IMR-90 (cell line): ENCODE measurements at regions not wholly inside any gene's neighbourhood (a gene's known extent, or its start where the extent isn't known, plus 50 kb on each side); places are given as distances from the start of the nearest gene placed in this dataset.
"Not testable (repeated sequence)": the region's sequence is repeated elsewhere in the genome, so short reads cannot be mapped to it uniquely, and the experiment has no call there.

Source experiments
- ATAC-seq: fragments of 200-7000 bp; cut with Tn5 transposase; 2 replicates; pipeline ENCODE4 v1.9.1; 2020; ENCODE audit warnings: low read depth, mild to moderate bottlenecking, moderate library complexity
- BruUV-seq: library from RNA; stranded (reverse); fragments of 400-500 nt; replicated peaks from 2 replicates; lab custom pipeline; 2021; lab: Mats Ljungman, UMichigan
- CTCF ChIA-PET: fragments of 300-600 bp; formaldehyde crosslinking; extraction: SDS; loops from one replicate; lab custom pipeline; 2021; ENCODE audit warnings: antibody characterized with exemption; lab: Yijun Ruan, JAX
- POLR2A ChIA-PET: fragments of 300-600 bp; sonication (Branson Sonifier 250); formaldehyde crosslinking; loops from one replicate; lab custom pipeline; 2022; ENCODE audit warnings: antibody characterized with exemption; ENCODE audit not compliant: unreplicated experiment; lab: Charles Lee
- DNase-seq: peaks from one replicate; pipeline ENCODE4 v3.0.0; 2013
- H2AFZ ChIP-seq: replicated peaks from 2 replicates; pipeline ENCODE3; 2013; ENCODE audit warnings: low read length, mild to moderate bottlenecking; ENCODE audit not compliant: poor library complexity
- H2AK5ac ChIP-seq: 2 replicates; pipeline ENCODE4 v1.6.1; 2013; ENCODE audit warnings: low read depth, low read length, inconsistent platforms
- H2AK9ac ChIP-seq: replicated peaks from 2 replicates; pipeline ENCODE3; 2013; ENCODE audit warnings: mild to moderate bottlenecking, low read depth, low read length, moderate library complexity; ENCODE audit not compliant: poor library complexity
- H2BK120ac ChIP-seq: 2 replicates; pipeline ENCODE4 v1.6.1; 2013; ENCODE audit warnings: low read depth, low read length, inconsistent platforms
- H2BK15ac ChIP-seq: 3 replicates; pipeline ENCODE4 v1.6.1; 2013; ENCODE audit warnings: low read depth, low read length, inconsistent platforms
- H2BK20ac ChIP-seq: 2 replicates; pipeline ENCODE4 v1.6.1; 2013; ENCODE audit warnings: low read depth, mild to moderate bottlenecking, inconsistent platforms, low read length, moderate library complexity
- H2BK5ac ChIP-seq: 2 replicates; pipeline ENCODE4 v1.6.1; 2013; ENCODE audit warnings: mild to moderate bottlenecking, low read depth, low read length, inconsistent platforms; ENCODE audit not compliant: poor library complexity, severe bottlenecking
- H3K14ac ChIP-seq: replicated peaks from 2 replicates; pipeline ENCODE4 v1.6.1; 2013; ENCODE audit warnings: low read depth, low read length, inconsistent platforms
- H3K18ac ChIP-seq: 2 replicates; pipeline ENCODE4 v1.6.1; 2013; ENCODE audit warnings: low read depth, low read length, control low read depth
- H3K23ac ChIP-seq: 2 replicates; pipeline ENCODE4 v1.6.1; 2013; ENCODE audit warnings: low read depth, low read length, inconsistent platforms
- H3K27ac ChIP-seq: 2 replicates; pipeline ENCODE4 v1.5.1; 2013; ENCODE audit warnings: mild to moderate bottlenecking, control low read depth, low read length; ENCODE audit not compliant: insufficient read depth
- H3K27me3 ChIP-seq: 2 replicates; pipeline ENCODE4 v1.6.1; 2013; ENCODE audit warnings: low read length; ENCODE audit not compliant: control insufficient read depth, insufficient read depth
- H3K36me3 ChIP-seq: 2 replicates; pipeline ENCODE4 v1.6.1; 2013; ENCODE audit warnings: low read length, mixed read lengths; ENCODE audit not compliant: control insufficient read depth, insufficient read depth
- H3K4ac ChIP-seq: 2 replicates; pipeline ENCODE4 v1.6.1; 2013; ENCODE audit warnings: low read depth, low read length, inconsistent platforms
- H3K4me1 ChIP-seq: 2 replicates; pipeline ENCODE4 v1.6.1; 2013; ENCODE audit warnings: low read length, mixed read lengths; ENCODE audit not compliant: control insufficient read depth, insufficient read depth
- H3K4me2 ChIP-seq: 2 replicates; pipeline ENCODE4 v1.6.1; 2013; ENCODE audit warnings: low read depth, mild to moderate bottlenecking, control low read depth, low read length, moderate library complexity
- H3K4me3 ChIP-seq: 2 replicates; pipeline ENCODE4 v1.5.1; 2013; ENCODE audit warnings: low read depth, mild to moderate bottlenecking, control low read depth, low read length, moderate library complexity; ENCODE audit not compliant: insufficient read depth
- H3K56ac ChIP-seq: 2 replicates; pipeline ENCODE4 v1.6.1; 2013; ENCODE audit warnings: low read length, inconsistent platforms; ENCODE audit not compliant: insufficient read depth; ENCODE audit errors: extremely low read depth
- H3K79me1 ChIP-seq, 2 experiments: 2 replicates each; pipeline ENCODE4 v1.6.1; 2013; ENCODE audit warnings: low read length in 2 of 2, inconsistent platforms in 1 of 2, low read depth in 1 of 2
- H3K9ac ChIP-seq: 2 replicates; pipeline ENCODE4 v1.6.1; 2013; ENCODE audit warnings: low read depth, low read length, control low read depth
- H3K9me1 ChIP-seq: 2 replicates; pipeline ENCODE4 v1.6.1; 2013; ENCODE audit warnings: low read length, inconsistent platforms; ENCODE audit not compliant: insufficient read depth
- H3K9me3 ChIP-seq: 2 replicates; pipeline ENCODE4 v1.6.1; 2013; ENCODE audit warnings: low read length; ENCODE audit not compliant: control insufficient read depth, insufficient read depth
- H4K20me1 ChIP-seq: 2 replicates; pipeline ENCODE4 v1.6.1; 2013; ENCODE audit warnings: low read length, inconsistent platforms; ENCODE audit not compliant: insufficient read depth
- H4K5ac ChIP-seq: 2 replicates; pipeline ENCODE4 v1.6.1; 2013; ENCODE audit warnings: mild to moderate bottlenecking, low read depth, low read length, control low read depth
- H4K8ac ChIP-seq, 2 experiments: 2 replicates each; pipeline ENCODE4 v1.6.1; 2013; ENCODE audit warnings: low read depth in 2 of 2, low read length in 2 of 2, control low read depth in 1 of 2, inconsistent platforms in 1 of 2
- H4K91ac ChIP-seq: 2 replicates; pipeline ENCODE4 v1.6.1; 2013; ENCODE audit warnings: low read depth, low read length, inconsistent platforms; ENCODE audit not compliant: insufficient read depth
- CEBPB ChIP-seq: IDR thresholded peaks from 2 replicates; pipeline ENCODE4 v1.6.1; 2012; ENCODE audit warnings: low read depth, low read length, improper control_type of control experiment
- FOS ChIP-seq: fragments of 150-350 bp; IDR thresholded peaks from 2 replicates; pipeline ENCODE4 v1.6.1; 2016; ENCODE audit warnings: low read depth, low read length
- WGBS, 2 experiments: methylation state at CpG; one replicate each; pipeline versions ENCODE4 v1.1.5 to v1.1.7; 2013; ENCODE audit warnings: missing lambda C conversion rate in 2 of 2; ENCODE audit not compliant: insufficient read length in 1 of 2; ENCODE audit errors: extremely low coverage in 2 of 2; 5-methylcytosine and 5-hydroxymethylcytosine counted together
- dilution Hi-C: fragments of 300-500 bp; cut with HindIII; formaldehyde crosslinking; loops from one replicate; pipeline ENCODE4 v1.14.3; 2018; ENCODE audit warnings: low sequenced_read_pairs; ENCODE audit not compliant: unreplicated experiment
- in situ Hi-C: fragments of 300-500 bp; cut with MboI; formaldehyde crosslinking; loops from 3 replicates; pipeline ENCODE4 v1.14.3; 2019; ENCODE audit warnings: low sequenced_read_pairs, inconsistent platforms, mixed read lengths
- intact Hi-C: fragments of 100-400 bp; cut with micrococcal nuclease; formaldehyde crosslinking; loops from 2 replicates; pipeline ENCODE4 v1.10.0; 2022

DNA sequence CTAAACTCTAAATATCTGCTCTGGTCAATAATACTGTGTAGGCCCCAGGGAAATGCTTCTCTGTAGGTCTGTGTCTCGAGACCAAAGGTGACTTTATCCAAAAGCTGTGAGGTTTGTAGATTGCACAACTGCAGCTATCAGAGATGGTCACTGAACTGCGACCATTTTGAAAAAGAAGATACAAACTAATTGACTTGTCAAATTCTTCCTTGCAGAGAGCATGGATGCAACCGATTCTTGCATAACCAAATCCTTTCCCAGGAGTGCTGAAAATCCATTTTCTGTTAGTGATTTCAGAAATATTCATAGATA, 155.8 kb downstream of the SH3BP4 start:
- H2BK20ac ChIP-seq, result 0 out of 2 replicates have a peak overlapping the region, but pooled peaks have one; percentile 8
- in situ Hi-C loops (loop anchor here (5.0 to 25.0 kb wide), 4 partner anchors 153 to 845 kb away; partner anchors contain the start of gene SH3BP4), dilution Hi-C loops (loop anchor here (25.0 kb wide), 1 partner anchor 545 kb away; no protein-coding TSS in a partner anchor), intact Hi-C loops (loop anchor here (2.0 to 5.0 kb wide), 6 partner anchors 140 to 557 kb away; no protein-coding TSS in a partner anchor)
- H3K9ac ChIP-seq, result no peak overlapping the region
- H3K14ac ChIP-seq, result no peak overlapping the region
- TF ChIP-seq CEBPB (peak; percentile 65), FOS (no peak)
- 0 out of 2 replicates have a peak, but pooled peaks cover 6% of the 10 kb centered on the region for H3K9me1 ChIP-seq
- peaks cover 4% of the 10 kb centered on the region; the same call in 1 of the 2 replicates for H3K4me1 ChIP-seq
- no peak overlapping the region for H3K23ac ChIP-seq
- H2BK15ac ChIP-seq, result no peak overlapping the region
- no peaks in the 10 kb centered on the region for H4K20me1 ChIP-seq
- H2BK5ac ChIP-seq, result no peak overlapping the region
- no peak overlapping the region for H4K5ac ChIP-seq
- no peak overlapping the region for H2AK5ac ChIP-seq
- ATAC-seq, result no peak
- H3K4me3 ChIP-seq, result no peak overlapping the region
- H2AK9ac ChIP-seq, result no peak overlapping the region
- POLR2A ChIA-PET, result no interaction called here
- H4K8ac ChIP-seq, result no peak overlapping the region
- no peak overlapping the region for H3K4me2 ChIP-seq
- no TSS peak for BruUV-seq
- no peaks in the 10 kb centered on the region for H3K36me3 ChIP-seq
- WGBS, 2 experiments, result 90% methylated on average over 1 of the region's 3 CpGs; no CpG with 5 or more reads in 1 of the 2 experiments
- H4K91ac ChIP-seq, result no peak overlapping the region
- H3K27ac ChIP-seq, result no peak overlapping the region
- peaks cover 0 to 3% of the 10 kb centered on the region in 2 experiments; a peak in 1 of 4 replicates for H3K79me1 ChIP-seq
- H2AFZ ChIP-seq, result no peak overlapping the region
- CTCF ChIA-PET, result interaction anchor here (0.6 to 3.1 kb wide), 12 partner anchors 9 to 1125 kb away, joined by 3 to 13 read pairs (median 3); no protein-coding TSS in a partner anchor
- H3K4ac ChIP-seq, result no peak overlapping the region
- H3K27me3 ChIP-seq, result peaks cover under 1% of the 10 kb centered on the region; the same call in 1 of the 2 replicates
- no peaks in the 10 kb centered on the region for H3K9me3 ChIP-seq
- DNase-seq, result no peak
- H3K18ac ChIP-seq, result no peak overlapping the region
- no peak overlapping the region for H3K56ac ChIP-seq
- H2BK120ac ChIP-seq, result no peak overlapping the region

DNA sequence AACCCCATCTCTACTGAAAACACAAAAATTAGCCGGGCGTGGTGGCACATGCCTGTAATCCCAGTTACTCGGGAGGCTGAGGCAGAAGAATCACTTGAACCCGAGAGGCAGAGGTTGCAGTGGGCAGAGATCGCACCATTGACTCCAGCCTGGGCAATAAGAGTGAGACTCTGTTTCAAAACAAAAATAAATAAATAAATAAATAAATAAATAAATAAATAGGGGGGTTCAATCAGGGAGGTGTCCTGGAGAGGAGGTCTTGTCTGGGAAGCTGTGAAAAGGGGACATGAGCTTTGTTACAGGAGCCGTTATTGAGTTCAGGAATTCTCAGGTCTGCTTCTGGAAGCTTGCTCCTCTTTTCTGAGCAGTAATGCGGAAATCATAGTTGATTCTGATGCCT, 157.7 kb downstream of the SH3BP4 start:
- H2BK15ac ChIP-seq, H3K79me1 ChIP-seq, H2BK20ac ChIP-seq, H2AFZ ChIP-seq, BruUV-seq, H3K23ac ChIP-seq, H3K4ac ChIP-seq, H4K5ac ChIP-seq, H2AK5ac ChIP-seq, H3K27me3 ChIP-seq, H3K9me3 ChIP-seq, POLR2A ChIA-PET, ATAC-seq, H3K36me3 ChIP-seq, H4K91ac ChIP-seq, H2AK9ac ChIP-seq, H3K4me2 ChIP-seq, H2BK120ac ChIP-seq, H3K4me3 ChIP-seq, H4K20me1 ChIP-seq, H3K18ac ChIP-seq, H3K56ac ChIP-seq, H4K8ac ChIP-seq, CTCF ChIA-PET, H3K9ac ChIP-seq, H3K9me1 ChIP-seq, H3K14ac ChIP-seq, H3K27ac ChIP-seq, H2BK5ac ChIP-seq, H3K4me1 ChIP-seq, DNase-seq: not testable (repeated sequence)
- WGBS, 2 experiments, result no CpG with 5 or more reads among the region's 7 CpGs
- dilution Hi-C loops (loop anchor here (25.0 kb wide), 1 partner anchor 547 kb away; no protein-coding TSS in a partner anchor), in situ Hi-C loops (loop anchor here (5.0 to 25.0 kb wide), 4 partner anchors 155 to 847 kb away; partner anchors contain the start of gene SH3BP4), intact Hi-C loops (loop anchor here (5.0 kb wide), 3 partner anchors 142 to 477 kb away; no protein-coding TSS in a partner anchor)
